H9 (cell line): ENCODE measurements at regions not wholly inside any gene's neighbourhood (a gene's known extent, or its start where the extent isn't known, plus 50 kb on each side); places are given as distances from the start of the nearest gene placed in this dataset.

ENCODE experiments used
- DNase-seq: peaks from one replicate; pipeline ENCODE4 v3.0.0-alpha.2; 2017
- H2AFZ ChIP-seq: one replicate; pipeline ENCODE4 v1.6.1; 2013; ENCODE audit warnings: mild to moderate bottlenecking, low read length, control low read depth, moderate library complexity
- H2AK5ac ChIP-seq: 2 replicates; pipeline ENCODE4 v1.6.1; 2013; ENCODE audit warnings: low read length, control low read depth, mixed read lengths; ENCODE audit not compliant: insufficient read length
- H2BK120ac ChIP-seq: one replicate; pipeline ENCODE4 v1.6.1; 2013; ENCODE audit warnings: low read depth, mild to moderate bottlenecking, low read length, control low read depth, inconsistent platforms; ENCODE audit not compliant: poor library complexity, severe bottlenecking
- H2BK12ac ChIP-seq: 2 replicates; pipeline ENCODE4 v1.6.1; 2013; ENCODE audit warnings: low read length, control low read depth, mixed read lengths, low read depth; ENCODE audit not compliant: insufficient read length
- H2BK15ac ChIP-seq: 2 replicates; pipeline ENCODE4 v1.6.1; 2013; ENCODE audit warnings: low read depth, low read length, control low read depth
- H2BK20ac ChIP-seq: one replicate; pipeline ENCODE4 v1.6.1; 2013; ENCODE audit warnings: low read depth, mild to moderate bottlenecking, low read length, control low read depth, inconsistent platforms; ENCODE audit not compliant: poor library complexity, severe bottlenecking
- H2BK5ac ChIP-seq: 2 replicates; pipeline ENCODE4 v1.6.1; 2013; ENCODE audit warnings: low read length, control low read depth, mixed read lengths; ENCODE audit not compliant: insufficient read length
- H3K14ac ChIP-seq: 2 replicates; pipeline ENCODE4 v1.6.1; 2013; ENCODE audit warnings: low read length, control low read depth; ENCODE audit not compliant: insufficient read depth
- H3K18ac ChIP-seq: 2 replicates; pipeline ENCODE4 v1.6.1; 2013; ENCODE audit warnings: low read depth, mild to moderate bottlenecking, mixed read lengths, low read length, control low read depth; ENCODE audit not compliant: insufficient read length
- H3K23ac ChIP-seq: 2 replicates; pipeline ENCODE4 v1.6.1; 2013; ENCODE audit warnings: low read length, control low read depth, mixed read lengths, low read depth; ENCODE audit not compliant: insufficient read length
- H3K23me2 ChIP-seq: 2 replicates; pipeline ENCODE4 v1.6.1; 2013; ENCODE audit warnings: low read depth, mild to moderate bottlenecking, mixed read lengths, low read length, control low read depth; ENCODE audit not compliant: insufficient read length, poor library complexity, severe bottlenecking
- H3K27ac ChIP-seq: 2 replicates; pipeline ENCODE4 v1.5.1; 2013; ENCODE audit warnings: low read length, control low read depth, mixed read lengths, low read depth; ENCODE audit not compliant: insufficient read length
- H3K27me3 ChIP-seq: 2 replicates; pipeline ENCODE4 v1.6.1; 2013; ENCODE audit warnings: low read length, control low read depth, inconsistent platforms; ENCODE audit not compliant: insufficient read depth
- H3K4ac ChIP-seq: 2 replicates; pipeline ENCODE4 v1.6.1; 2013; ENCODE audit warnings: low read depth, mild to moderate bottlenecking, control low read depth, inconsistent platforms, low read length, moderate library complexity
- H3K4me1 ChIP-seq: 2 replicates; pipeline ENCODE4 v1.6.1; 2013; ENCODE audit warnings: low read length, control low read depth, inconsistent platforms; ENCODE audit not compliant: insufficient read depth
- H3K4me2 ChIP-seq: 2 replicates; pipeline ENCODE4 v1.6.1; 2013; ENCODE audit warnings: low read length, control low read depth, mixed read lengths; ENCODE audit not compliant: insufficient read length, insufficient read depth
- H3K56ac ChIP-seq: 2 replicates; pipeline ENCODE4 v1.6.1; 2013; ENCODE audit warnings: low read depth, mild to moderate bottlenecking, mixed read lengths, low read length, control low read depth; ENCODE audit not compliant: insufficient read length
- H3K79me1 ChIP-seq: 2 replicates; pipeline ENCODE4 v1.6.1; 2013; ENCODE audit warnings: low read depth, mild to moderate bottlenecking, moderate library complexity, low read length, control low read depth, inconsistent platforms; ENCODE audit not compliant: insufficient read depth, poor library complexity, severe bottlenecking
- H3K79me2 ChIP-seq: 2 replicates; pipeline ENCODE4 v1.6.1; 2013; ENCODE audit warnings: low read length, control low read depth, inconsistent platforms; ENCODE audit not compliant: insufficient read depth
- H3K9ac ChIP-seq: 2 replicates; pipeline ENCODE4 v1.6.1; 2013; ENCODE audit warnings: low read length, control low read depth, mixed read lengths; ENCODE audit not compliant: insufficient read length; ENCODE audit errors: extremely low read depth
- H3K9me3 ChIP-seq: one replicate; pipeline ENCODE4 v1.6.1; 2013; ENCODE audit warnings: low read depth, low read length, inconsistent platforms; ENCODE audit not compliant: control insufficient read depth
- H3T11ph ChIP-seq: one replicate; pipeline ENCODE4 v1.6.1; 2013; ENCODE audit warnings: mild to moderate bottlenecking, low read length, control low read depth, inconsistent platforms
- H4K20me1 ChIP-seq: one replicate; pipeline ENCODE4 v1.6.1; 2013; ENCODE audit not compliant: control insufficient read depth, insufficient read length, insufficient read depth
- H4K5ac ChIP-seq: 2 replicates; pipeline ENCODE4 v1.6.1; 2013; ENCODE audit warnings: low read depth, mild to moderate bottlenecking, mixed read lengths, low read length, control low read depth; ENCODE audit not compliant: insufficient read length
- H4K8ac ChIP-seq: replicated peaks from 2 replicates; pipeline ENCODE4 v1.6.1; 2013; ENCODE audit warnings: low read length, control low read depth, mixed read lengths, low read depth; ENCODE audit not compliant: insufficient read length
- H4K91ac ChIP-seq: 2 replicates; pipeline ENCODE4 v1.6.1; 2013; ENCODE audit warnings: low read depth, mild to moderate bottlenecking, moderate library complexity, mixed read lengths, low read length, control low read depth; ENCODE audit not compliant: insufficient read length
- H3K27ac Mint-ChIP-seq, 3 experiments: 2 replicates in 2 of 3; 3 replicates in 1 of 3; pipeline ENCODE4 v1.8.0; 2020 to 2021; ENCODE audit warnings: mixed read lengths in 3 of 3, mild to moderate bottlenecking in 1 of 3, moderate library complexity in 1 of 3
- H3K27me3 Mint-ChIP-seq: 2 replicates; pipeline ENCODE4 v1.8.0; 2021; ENCODE audit warnings: low read depth, mild to moderate bottlenecking, moderate library complexity, mixed read lengths
- H3K36me3 Mint-ChIP-seq, 3 experiments: 2 replicates in 2 of 3; 3 replicates in 1 of 3; pipeline ENCODE4 v1.8.0; 2020 to 2021; ENCODE audit warnings: low read depth in 3 of 3, mixed read lengths in 3 of 3; ENCODE audit not compliant: insufficient read depth in 1 of 3
- H3K4me1 Mint-ChIP-seq, 2 experiments: 2 replicates each; pipeline ENCODE4 v1.8.0; 2020; ENCODE audit warnings: mixed read lengths in 2 of 2
- H3K4me3 Mint-ChIP-seq, 2 experiments: 2 replicates in 1 of 2; 3 replicates in 1 of 2; pipeline ENCODE4 v1.8.0; 2020 to 2021; ENCODE audit warnings: mild to moderate bottlenecking in 2 of 2, mixed read lengths in 2 of 2, moderate library complexity in 1 of 2
- H3K9me3 Mint-ChIP-seq, 2 experiments: 2 replicates in 1 of 2; 3 replicates in 1 of 2; pipeline ENCODE4 v1.8.0; 2020; ENCODE audit warnings: mild to moderate bottlenecking in 2 of 2, mixed read lengths in 2 of 2, moderate library complexity in 1 of 2
- WGBS: extraction: QIAGEN DNeasy Blood & Tissue Kit; methylation state at CpG from one replicate; pipeline ENCODE4 v1.1.7; 2013; ENCODE audit warnings: missing lambda C conversion rate, low lambda C conversion rate, mixed read lengths; ENCODE audit not compliant: insufficient read length; ENCODE audit errors: extremely low coverage; 5-methylcytosine and 5-hydroxymethylcytosine counted together
- TF ChIP-seq, protein P1 (sequence below): fragments of 200-600 bp; sonication (generic); conservative IDR thresholded peaks from 3 replicates; pipeline ENCODE4 v1.8.0; 2021; ENCODE audit warnings: antibody characterized with exemption, mild to moderate bottlenecking

- Histone ChIP-seq H3K9me3 (no peaks in the 10 kb centered on the region), H3K27ac (no peak overlapping the region), H3K4ac (no peak overlapping the region), H3K27me3 (no peaks in the 10 kb centered on the region), H3K23ac (no peak overlapping the region), H2BK15ac (no peak overlapping the region), H2AK5ac (no peak overlapping the region), H3K9ac (no peak overlapping the region), H4K91ac (no peak overlapping the region), H2BK120ac (no peak overlapping the region), H3T11ph (no peak overlapping the region), H4K20me1 (no peaks in the 10 kb centered on the region), H3K79me1 (no peaks in the 10 kb centered on the region), H3K79me2 (no peaks in the 10 kb centered on the region), H2BK12ac (no peak overlapping the region), H2BK5ac (no peak overlapping the region), H2BK20ac (no peak overlapping the region), H3K56ac (no peak overlapping the region), H3K4me2 (no peak overlapping the region), H3K23me2 (no peaks in the 10 kb centered on the region), H2AFZ (no peak overlapping the region), H4K8ac (no peak overlapping the region), H3K4me1 (no peaks in the 10 kb centered on the region), H3K18ac (no peak overlapping the region), H4K5ac (no peak overlapping the region), H3K14ac (no peak overlapping the region)
- WGBS: no CpG with 5 or more reads among the region's 12 CpGs
- peaks cover 9 to 23% of the 10 kb centered on the region in 2 experiments for H3K9me3 Mint-ChIP-seq
- H3K4me3 Mint-ChIP-seq: no peak overlapping the region
- DNase-seq: no peak
- H3K27ac Mint-ChIP-seq: no peak overlapping the region
- TF ChIP-seq, protein P1, sequence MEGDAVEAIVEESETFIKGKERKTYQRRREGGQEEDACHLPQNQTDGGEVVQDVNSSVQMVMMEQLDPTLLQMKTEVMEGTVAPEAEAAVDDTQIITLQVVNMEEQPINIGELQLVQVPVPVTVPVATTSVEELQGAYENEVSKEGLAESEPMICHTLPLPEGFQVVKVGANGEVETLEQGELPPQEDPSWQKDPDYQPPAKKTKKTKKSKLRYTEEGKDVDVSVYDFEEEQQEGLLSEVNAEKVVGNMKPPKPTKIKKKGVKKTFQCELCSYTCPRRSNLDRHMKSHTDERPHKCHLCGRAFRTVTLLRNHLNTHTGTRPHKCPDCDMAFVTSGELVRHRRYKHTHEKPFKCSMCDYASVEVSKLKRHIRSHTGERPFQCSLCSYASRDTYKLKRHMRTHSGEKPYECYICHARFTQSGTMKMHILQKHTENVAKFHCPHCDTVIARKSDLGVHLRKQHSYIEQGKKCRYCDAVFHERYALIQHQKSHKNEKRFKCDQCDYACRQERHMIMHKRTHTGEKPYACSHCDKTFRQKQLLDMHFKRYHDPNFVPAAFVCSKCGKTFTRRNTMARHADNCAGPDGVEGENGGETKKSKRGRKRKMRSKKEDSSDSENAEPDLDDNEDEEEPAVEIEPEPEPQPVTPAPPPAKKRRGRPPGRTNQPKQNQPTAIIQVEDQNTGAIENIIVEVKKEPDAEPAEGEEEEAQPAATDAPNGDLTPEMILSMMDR: no peak
- peaks cover 3 to 11% (median 8%) of the 10 kb centered on the region in 3 experiments; a peak in 5 of 7 replicates for H3K36me3 Mint-ChIP-seq
- H3K4me1 Mint-ChIP-seq: no peaks in the 10 kb centered on the region
- H3K27me3 Mint-ChIP-seq: no peaks in the 10 kb centered on the region; the same call in 1 of the 2 replicates
Observed at GRCh38 chr6:169062272-169062671, 191.4 kb downstream of the THBS2 start.
